HEK293 (cell line): ENCODE measurements at regions not wholly inside any gene's neighbourhood (a gene's known extent, or its start where the extent isn't known, plus 50 kb on each side); places are given as distances from the start of the nearest gene placed in this dataset.

Experiments used
- MYNN ChIP-seq: fragments of 450-650 bp; formaldehyde crosslinking; IDR thresholded peaks from 2 replicates; pipeline ENCODE4 v1.5.1; 2016; ENCODE audit warnings: missing biosample characterization, missing genetic modification characterization, borderline replicate concordance
- SALL2 ChIP-seq: fragments of 450-650 bp; formaldehyde crosslinking; IDR thresholded peaks from 2 replicates; pipeline ENCODE4 v1.5.0; 2017; ENCODE audit warnings: missing biosample characterization, mild to moderate bottlenecking, missing genetic modification characterization, borderline replicate concordance
- TCF7L2 ChIP-seq: IDR thresholded peaks from 2 replicates; pipeline ENCODE4 v1.6.1; 2011; ENCODE audit warnings: low read depth, mild to moderate bottlenecking, inconsistent platforms, low read length, moderate library complexity, borderline replicate concordance
- ZBTB48 ChIP-seq: fragments of 450-650 bp; formaldehyde crosslinking; IDR thresholded peaks from 2 replicates; pipeline ENCODE4 v1.5.1; 2016; ENCODE audit warnings: missing biosample characterization, missing genetic modification characterization
- ZBTB7A ChIP-seq: fragments of 450-650 bp; formaldehyde crosslinking; IDR thresholded peaks from 2 replicates; pipeline ENCODE4 v1.5.1; 2016; ENCODE audit warnings: low read depth, missing biosample characterization, missing genetic modification characterization
- ZFP37 ChIP-seq: fragments of 450-650 bp; formaldehyde crosslinking; IDR thresholded peaks from 2 replicates; pipeline ENCODE4 v1.5.1; 2016; ENCODE audit warnings: missing biosample characterization, missing genetic modification characterization
- ZNF138 ChIP-seq: fragments of 450-650 bp; formaldehyde crosslinking; IDR thresholded peaks from 2 replicates; pipeline ENCODE4 v1.5.1; 2016; ENCODE audit warnings: missing biosample characterization, missing genetic modification characterization, borderline replicate concordance
- ZNF146 ChIP-seq: fragments of 450-650 bp; formaldehyde crosslinking; IDR thresholded peaks from 2 replicates; pipeline ENCODE4 v1.5.1; 2016; ENCODE audit warnings: missing biosample characterization, missing genetic modification characterization
- ZNF223 ChIP-seq: fragments of 450-650 bp; formaldehyde crosslinking; IDR thresholded peaks from 2 replicates; pipeline ENCODE4 v1.5.1; 2016; ENCODE audit warnings: missing biosample characterization, missing genetic modification characterization
- ZNF24 ChIP-seq: fragments of 450-650 bp; formaldehyde crosslinking; IDR thresholded peaks from 2 replicates; pipeline ENCODE4 v1.5.1; 2016; ENCODE audit warnings: missing biosample characterization, missing genetic modification characterization
- ZNF341 ChIP-seq: fragments of 450-650 bp; formaldehyde crosslinking; IDR thresholded peaks from 2 replicates; pipeline ENCODE4; 2016; ENCODE audit warnings: low read depth, missing biosample characterization, missing genetic modification characterization
- ZNF366 ChIP-seq: fragments of 450-650 bp; formaldehyde crosslinking; conservative IDR thresholded peaks from 2 replicates; pipeline ENCODE4 v1.5.1; 2016; ENCODE audit warnings: missing biosample characterization, missing genetic modification characterization
- ZNF501 ChIP-seq: fragments of 450-650 bp; formaldehyde crosslinking; IDR thresholded peaks from 2 replicates; pipeline ENCODE4 v1.5.1; 2016; ENCODE audit warnings: missing biosample characterization, missing genetic modification characterization
- ZNF654 ChIP-seq: fragments of 450-650 bp; formaldehyde crosslinking; IDR thresholded peaks from 2 replicates; pipeline ENCODE4 v1.5.1; 2016; ENCODE audit warnings: low read depth, missing biosample characterization, missing genetic modification characterization
- ZNF670 ChIP-seq: fragments of 450-650 bp; formaldehyde crosslinking; IDR thresholded peaks from 2 replicates; pipeline ENCODE4 v1.5.1; 2016; ENCODE audit warnings: missing biosample characterization, missing genetic modification characterization, low read depth
- ZNF791 ChIP-seq: fragments of 450-650 bp; formaldehyde crosslinking; IDR thresholded peaks from 2 replicates; pipeline ENCODE4 v1.5.1; 2016; ENCODE audit warnings: missing biosample characterization, missing genetic modification characterization
- ZNF837 ChIP-seq: fragments of 450-650 bp; formaldehyde crosslinking; IDR thresholded peaks from 2 replicates; pipeline ENCODE4 v1.5.1; 2016; ENCODE audit warnings: missing biosample characterization, missing genetic modification characterization
- ZSCAN16 ChIP-seq: fragments of 450-650 bp; formaldehyde crosslinking; IDR thresholded peaks from 2 replicates; pipeline ENCODE4 v1.5.1; 2016; ENCODE audit warnings: missing biosample characterization, missing genetic modification characterization
- TF ChIP-seq, protein P1 (sequence below): fragments of 450-650 bp; formaldehyde crosslinking; IDR thresholded peaks from 2 replicates; pipeline ENCODE4 v1.5.1; 2016; ENCODE audit warnings: missing biosample characterization, missing genetic modification characterization
- TF ChIP-seq, protein P2 (sequence below): fragments of 450-650 bp; formaldehyde crosslinking; IDR thresholded peaks from 2 replicates; pipeline ENCODE4 v1.5.1; 2017; ENCODE audit warnings: missing biosample characterization, missing genetic modification characterization
- TF ChIP-seq, protein P3 (sequence below): fragments of 450-650 bp; formaldehyde crosslinking; IDR thresholded peaks from 2 replicates; pipeline ENCODE4 v1.5.1; 2016; ENCODE audit warnings: missing biosample characterization, missing genetic modification characterization
- TF ChIP-seq, protein P4 (sequence below): fragments of 450-650 bp; formaldehyde crosslinking; IDR thresholded peaks from 2 replicates; pipeline ENCODE4 v1.5.1; 2016; ENCODE audit warnings: missing biosample characterization, missing genetic modification characterization
- TF ChIP-seq, protein P5 (sequence below): fragments of 450-650 bp; formaldehyde crosslinking; IDR thresholded peaks from 2 replicates; pipeline ENCODE4 v1.5.1; 2016; ENCODE audit warnings: missing biosample characterization, missing genetic modification characterization
- TF ChIP-seq, protein P6 (sequence below): fragments of 450-650 bp; formaldehyde crosslinking; IDR thresholded peaks from 2 replicates; pipeline ENCODE4 v1.5.1; 2016; ENCODE audit warnings: missing biosample characterization, missing genetic modification characterization
- TF ChIP-seq, protein P7 (sequence below): fragments of 450-650 bp; formaldehyde crosslinking; IDR thresholded peaks from 2 replicates; pipeline ENCODE4 v1.5.1; 2016; ENCODE audit warnings: missing biosample characterization, missing genetic modification characterization
- TF ChIP-seq, protein P8 (sequence below): IDR thresholded peaks from 2 replicates; pipeline ENCODE4 v1.6.1; 2011; ENCODE audit warnings: mild to moderate bottlenecking, low read depth, low read length, borderline replicate concordance
- TF ChIP-seq, protein P9 (sequence below): fragments of 450-650 bp; formaldehyde crosslinking; IDR thresholded peaks from 2 replicates; pipeline ENCODE4 v1.5.1; 2017; ENCODE audit warnings: missing biosample characterization, missing genetic modification characterization

DNA sequence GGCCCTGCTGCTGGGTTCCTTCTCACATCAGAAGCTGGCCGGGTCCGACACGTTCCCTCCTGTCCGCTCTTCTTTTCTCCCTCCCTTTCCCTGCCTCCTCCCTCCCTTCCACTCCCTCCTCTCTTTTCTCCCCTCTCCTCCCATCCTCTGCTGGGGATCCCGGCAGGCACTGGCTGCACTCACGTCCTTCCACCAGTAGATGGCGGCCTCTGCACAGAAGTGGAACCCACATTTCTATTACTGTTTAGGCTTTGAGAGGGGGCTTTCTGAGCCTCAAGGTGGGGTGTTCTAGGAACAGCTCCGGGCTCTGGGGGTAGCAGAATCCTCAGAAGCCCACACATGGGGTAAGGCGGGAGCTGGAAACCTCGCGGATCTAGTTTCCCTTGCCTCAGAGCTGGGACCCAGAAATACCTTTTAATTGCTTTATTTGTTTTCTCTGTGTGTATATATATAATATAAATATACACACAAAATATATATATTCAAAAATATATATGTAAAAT, 294.2 kb downstream of the ZNF536 start (continued):
- TF ChIP-seq, protein P1, sequence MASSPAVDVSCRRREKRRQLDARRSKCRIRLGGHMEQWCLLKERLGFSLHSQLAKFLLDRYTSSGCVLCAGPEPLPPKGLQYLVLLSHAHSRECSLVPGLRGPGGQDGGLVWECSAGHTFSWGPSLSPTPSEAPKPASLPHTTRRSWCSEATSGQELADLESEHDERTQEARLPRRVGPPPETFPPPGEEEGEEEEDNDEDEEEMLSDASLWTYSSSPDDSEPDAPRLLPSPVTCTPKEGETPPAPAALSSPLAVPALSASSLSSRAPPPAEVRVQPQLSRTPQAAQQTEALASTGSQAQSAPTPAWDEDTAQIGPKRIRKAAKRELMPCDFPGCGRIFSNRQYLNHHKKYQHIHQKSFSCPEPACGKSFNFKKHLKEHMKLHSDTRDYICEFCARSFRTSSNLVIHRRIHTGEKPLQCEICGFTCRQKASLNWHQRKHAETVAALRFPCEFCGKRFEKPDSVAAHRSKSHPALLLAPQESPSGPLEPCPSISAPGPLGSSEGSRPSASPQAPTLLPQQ (tag by site-specific recombination), result no peak
- TF ChIP-seq MYNN (tag by site-specific recombination), result no peak
- no peak for TF ChIP-seq ZBTB7A (tag by site-specific recombination)
- peak; percentile 97 for TF ChIP-seq ZNF341
- TF ChIP-seq, protein P2, sequence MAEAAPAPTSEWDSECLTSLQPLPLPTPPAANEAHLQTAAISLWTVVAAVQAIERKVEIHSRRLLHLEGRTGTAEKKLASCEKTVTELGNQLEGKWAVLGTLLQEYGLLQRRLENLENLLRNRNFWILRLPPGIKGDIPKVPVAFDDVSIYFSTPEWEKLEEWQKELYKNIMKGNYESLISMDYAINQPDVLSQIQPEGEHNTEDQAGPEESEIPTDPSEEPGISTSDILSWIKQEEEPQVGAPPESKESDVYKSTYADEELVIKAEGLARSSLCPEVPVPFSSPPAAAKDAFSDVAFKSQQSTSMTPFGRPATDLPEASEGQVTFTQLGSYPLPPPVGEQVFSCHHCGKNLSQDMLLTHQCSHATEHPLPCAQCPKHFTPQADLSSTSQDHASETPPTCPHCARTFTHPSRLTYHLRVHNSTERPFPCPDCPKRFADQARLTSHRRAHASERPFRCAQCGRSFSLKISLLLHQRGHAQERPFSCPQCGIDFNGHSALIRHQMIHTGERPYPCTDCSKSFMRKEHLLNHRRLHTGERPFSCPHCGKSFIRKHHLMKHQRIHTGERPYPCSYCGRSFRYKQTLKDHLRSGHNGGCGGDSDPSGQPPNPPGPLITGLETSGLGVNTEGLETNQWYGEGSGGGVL, result peak; percentile 97
- TF ChIP-seq, protein P3, sequence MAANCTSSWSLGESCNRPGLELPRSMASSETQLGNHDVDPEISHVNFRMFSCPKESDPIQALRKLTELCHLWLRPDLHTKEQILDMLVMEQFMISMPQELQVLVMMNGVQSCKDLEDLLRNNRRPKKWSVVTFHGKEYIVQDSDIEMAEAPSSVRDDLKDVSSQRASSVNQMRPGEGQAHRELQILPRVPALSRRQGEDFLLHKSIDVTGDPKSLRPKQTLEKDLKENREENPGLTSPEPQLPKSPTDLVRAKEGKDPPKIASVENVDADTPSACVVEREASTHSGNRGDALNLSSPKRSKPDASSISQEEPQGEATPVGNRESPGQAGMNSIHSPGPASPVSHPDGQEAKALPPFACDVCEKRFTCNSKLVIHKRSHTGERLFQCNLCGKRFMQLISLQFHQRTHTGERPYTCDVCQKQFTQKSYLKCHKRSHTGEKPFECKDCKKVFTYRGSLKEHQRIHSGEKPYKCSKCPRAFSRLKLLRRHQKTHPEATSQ (tag by site-specific recombination), result no peak
- TF ChIP-seq ZNF146, result no peak
- TF ChIP-seq, protein P4, sequence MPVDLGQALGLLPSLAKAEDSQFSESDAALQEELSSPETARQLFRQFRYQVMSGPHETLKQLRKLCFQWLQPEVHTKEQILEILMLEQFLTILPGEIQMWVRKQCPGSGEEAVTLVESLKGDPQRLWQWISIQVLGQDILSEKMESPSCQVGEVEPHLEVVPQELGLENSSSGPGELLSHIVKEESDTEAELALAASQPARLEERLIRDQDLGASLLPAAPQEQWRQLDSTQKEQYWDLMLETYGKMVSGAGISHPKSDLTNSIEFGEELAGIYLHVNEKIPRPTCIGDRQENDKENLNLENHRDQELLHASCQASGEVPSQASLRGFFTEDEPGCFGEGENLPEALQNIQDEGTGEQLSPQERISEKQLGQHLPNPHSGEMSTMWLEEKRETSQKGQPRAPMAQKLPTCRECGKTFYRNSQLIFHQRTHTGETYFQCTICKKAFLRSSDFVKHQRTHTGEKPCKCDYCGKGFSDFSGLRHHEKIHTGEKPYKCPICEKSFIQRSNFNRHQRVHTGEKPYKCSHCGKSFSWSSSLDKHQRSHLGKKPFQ (tag by site-specific recombination), result no peak
- TF ChIP-seq ZFP37, result no peak
- TF ChIP-seq, protein P5, sequence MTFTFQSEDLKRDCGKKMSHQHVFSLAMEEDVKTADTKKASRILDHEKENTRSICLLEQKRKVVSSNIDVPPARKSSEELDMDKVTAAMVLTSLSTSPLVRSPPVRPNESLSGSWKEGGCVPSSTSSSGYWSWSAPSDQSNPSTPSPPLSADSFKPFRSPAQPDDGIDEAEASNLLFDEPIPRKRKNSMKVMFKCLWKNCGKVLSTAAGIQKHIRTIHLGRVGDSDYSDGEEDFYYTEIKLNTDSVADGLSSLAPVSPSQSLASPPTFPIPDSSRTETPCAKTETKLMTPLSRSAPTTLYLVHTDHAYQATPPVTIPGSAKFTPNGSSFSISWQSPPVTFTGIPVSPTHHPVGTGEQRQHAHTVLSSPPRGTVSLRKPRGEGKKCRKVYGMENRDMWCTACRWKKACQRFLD (tag by site-specific recombination), result no peak
- peak; percentile 98 for TF ChIP-seq ZSCAN16 (tag by site-specific recombination)
- TF ChIP-seq ZNF654 (tag by site-specific recombination), result peak; percentile 99
- TF ChIP-seq ZNF24 (tag by site-specific recombination), result no peak
- TF ChIP-seq, protein P6, sequence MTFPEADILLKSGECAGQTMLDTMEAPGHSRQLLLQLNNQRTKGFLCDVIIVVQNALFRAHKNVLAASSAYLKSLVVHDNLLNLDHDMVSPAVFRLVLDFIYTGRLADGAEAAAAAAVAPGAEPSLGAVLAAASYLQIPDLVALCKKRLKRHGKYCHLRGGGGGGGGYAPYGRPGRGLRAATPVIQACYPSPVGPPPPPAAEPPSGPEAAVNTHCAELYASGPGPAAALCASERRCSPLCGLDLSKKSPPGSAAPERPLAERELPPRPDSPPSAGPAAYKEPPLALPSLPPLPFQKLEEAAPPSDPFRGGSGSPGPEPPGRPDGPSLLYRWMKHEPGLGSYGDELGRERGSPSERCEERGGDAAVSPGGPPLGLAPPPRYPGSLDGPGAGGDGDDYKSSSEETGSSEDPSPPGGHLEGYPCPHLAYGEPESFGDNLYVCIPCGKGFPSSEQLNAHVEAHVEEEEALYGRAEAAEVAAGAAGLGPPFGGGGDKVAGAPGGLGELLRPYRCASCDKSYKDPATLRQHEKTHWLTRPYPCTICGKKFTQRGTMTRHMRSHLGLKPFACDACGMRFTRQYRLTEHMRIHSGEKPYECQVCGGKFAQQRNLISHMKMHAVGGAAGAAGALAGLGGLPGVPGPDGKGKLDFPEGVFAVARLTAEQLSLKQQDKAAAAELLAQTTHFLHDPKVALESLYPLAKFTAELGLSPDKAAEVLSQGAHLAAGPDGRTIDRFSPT, result no peak
- TF ChIP-seq, protein P7, sequence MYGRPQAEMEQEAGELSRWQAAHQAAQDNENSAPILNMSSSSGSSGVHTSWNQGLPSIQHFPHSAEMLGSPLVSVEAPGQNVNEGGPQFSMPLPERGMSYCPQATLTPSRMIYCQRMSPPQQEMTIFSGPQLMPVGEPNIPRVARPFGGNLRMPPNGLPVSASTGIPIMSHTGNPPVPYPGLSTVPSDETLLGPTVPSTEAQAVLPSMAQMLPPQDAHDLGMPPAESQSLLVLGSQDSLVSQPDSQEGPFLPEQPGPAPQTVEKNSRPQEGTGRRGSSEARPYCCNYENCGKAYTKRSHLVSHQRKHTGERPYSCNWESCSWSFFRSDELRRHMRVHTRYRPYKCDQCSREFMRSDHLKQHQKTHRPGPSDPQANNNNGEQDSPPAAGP (tag by site-specific recombination), result peak; percentile 74; the same call in 1 of the 2 replicates
- TF ChIP-seq SALL2, result no peak
- TF ChIP-seq ZNF138 (tag by site-specific recombination), result no peak
- TF ChIP-seq ZNF791, result no peak
- TF ChIP-seq ZNF670 (tag by site-specific recombination), result no peak
- no peak for TF ChIP-seq ZNF837 (tag by site-specific recombination)
- TF ChIP-seq, protein P8, sequence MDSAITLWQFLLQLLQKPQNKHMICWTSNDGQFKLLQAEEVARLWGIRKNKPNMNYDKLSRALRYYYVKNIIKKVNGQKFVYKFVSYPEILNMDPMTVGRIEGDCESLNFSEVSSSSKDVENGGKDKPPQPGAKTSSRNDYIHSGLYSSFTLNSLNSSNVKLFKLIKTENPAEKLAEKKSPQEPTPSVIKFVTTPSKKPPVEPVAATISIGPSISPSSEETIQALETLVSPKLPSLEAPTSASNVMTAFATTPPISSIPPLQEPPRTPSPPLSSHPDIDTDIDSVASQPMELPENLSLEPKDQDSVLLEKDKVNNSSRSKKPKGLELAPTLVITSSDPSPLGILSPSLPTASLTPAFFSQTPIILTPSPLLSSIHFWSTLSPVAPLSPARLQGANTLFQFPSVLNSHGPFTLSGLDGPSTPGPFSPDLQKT, result no peak
- TF ChIP-seq ZNF366 (tag by site-specific recombination), result peak; percentile 91
- no peak for TF ChIP-seq ZNF501 (tag by site-specific recombination)
- no peak for TF ChIP-seq ZBTB48 (tag by site-specific recombination)
- TF ChIP-seq, protein P9, sequence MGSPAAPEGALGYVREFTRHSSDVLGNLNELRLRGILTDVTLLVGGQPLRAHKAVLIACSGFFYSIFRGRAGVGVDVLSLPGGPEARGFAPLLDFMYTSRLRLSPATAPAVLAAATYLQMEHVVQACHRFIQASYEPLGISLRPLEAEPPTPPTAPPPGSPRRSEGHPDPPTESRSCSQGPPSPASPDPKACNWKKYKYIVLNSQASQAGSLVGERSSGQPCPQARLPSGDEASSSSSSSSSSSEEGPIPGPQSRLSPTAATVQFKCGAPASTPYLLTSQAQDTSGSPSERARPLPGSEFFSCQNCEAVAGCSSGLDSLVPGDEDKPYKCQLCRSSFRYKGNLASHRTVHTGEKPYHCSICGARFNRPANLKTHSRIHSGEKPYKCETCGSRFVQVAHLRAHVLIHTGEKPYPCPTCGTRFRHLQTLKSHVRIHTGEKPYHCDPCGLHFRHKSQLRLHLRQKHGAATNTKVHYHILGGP, result no peak
- no peak for TF ChIP-seq TCF7L2
- no peak for TF ChIP-seq ZNF223 (tag by site-specific recombination)
